Adrenal gland (tissue), 9 donors: ENCODE measurements at regions not wholly inside any gene's neighbourhood (a gene's known extent, or its start where the extent isn't known, plus 50 kb on each side); places are given as distances from the start of the nearest gene placed in this dataset.

Experiments used
- DNase-seq, 7 donors: peaks; one replicate each; pipeline ENCODE4 v3.0.0-alpha.2; 2019 to 2020
- H3K27ac ChIP-seq, 5 donors: fragments of 200-600 bp; sonication (generic) in 4 of 5; 1 replicate in 3 of 5; 2 replicates in 2 of 5; pipeline versions ENCODE4 v1.5.1 to v1.8.0; 2016 to 2020; ENCODE audit warnings: mild to moderate bottlenecking in 1 of 5
- H3K27me3 ChIP-seq: fragments of 200-600 bp; 2 replicates; pipeline ENCODE4 v1.8.0; 2021
- H3K36me3 ChIP-seq, 2 donors: fragments of 200-600 bp; replicated peaks in 1 of 2; 1 replicate in 1 of 2; 2 replicates in 1 of 2; pipeline versions ENCODE4 v1.5.1 to v1.8.0; 2018 to 2022
- H3K4me1 ChIP-seq, 2 donors: fragments of 200-600 bp; replicated peaks in 1 of 2; 1 replicate in 1 of 2; 2 replicates in 1 of 2; pipeline versions ENCODE4 v1.5.1 to v1.8.0; 2018 to 2021
- H3K4me3 ChIP-seq, 4 donors: fragments of 200-600 bp; sonication (generic) in 3 of 4; one replicate each; pipeline ENCODE4 v1.5.1; 2016 to 2018
- H3K9me3 ChIP-seq, 3 donors: fragments of 200-600 bp; sonication (generic) in 1 of 3; replicated peaks in 1 of 3; 1 replicate in 2 of 3; 2 replicates in 1 of 3; pipeline versions ENCODE4 v1.5.1 to v1.8.0; 2016 to 2021
- CTCF ChIP-seq, 6 experiments: fragments of 450-650 bp in 4 of 6; fragments of 200-600 bp in 2 of 6; sonication (generic) in 1 of 6; IDR thresholded peaks; 1 replicate in 5 of 6; 2 replicates in 1 of 6; pipeline versions ENCODE4 v1.5.1 to v1.8.0; 2016 to 2021; ENCODE audit warnings: antibody characterized with exemption in 6 of 6, mild to moderate bottlenecking in 2 of 6, moderate library complexity in 1 of 6
- POLR2A ChIP-seq, 2 donors: fragments of 450-650 bp; IDR thresholded peaks; one replicate each; pipeline ENCODE4 v1.6.1; 2017; ENCODE audit warnings: antibody characterized with exemption in 2 of 2, mild to moderate bottlenecking in 2 of 2, moderate library complexity in 1 of 2
- WGBS, 4 donors: extraction: QIAGEN DNeasy Blood & Tissue Kit in 2 of 4; methylation state at CpG; one replicate each; pipeline versions ENCODE4 v1.1.5 to v1.1.7; 2013 to 2017; 5-methylcytosine and 5-hydroxymethylcytosine counted together
- intact Hi-C, 2 donors: fragments of 100-400 bp; cut with DNase I; formaldehyde crosslinking; loops; one replicate each; pipeline versions ENCODE4 v1.14.1 to v1.15.0; 2022 to 2023
- donor health status: healthy with polysubstance abuse.
- donor health status: Bipolar disorder and iron deficiency.
- donor health status: DM: yes; HTN: yes; CAD: no.
- donor health status: DM: no; HTN: no; CAD: no.
- donor health status: DM: no; HTN: no; CAD: no.

- intact Hi-C loops: no loop called here
- WGBS, 4 donors: 92 to 98% (median 95%) methylated on average over 1 of the region's 1 CpG
- H3K36me3 ChIP-seq: no peaks in the 10 kb centered on the region
Measured at GRCh38 chr1:192918259-192918658, 109.4 kb downstream of the RGS2 start.

GRCh38 chr1:192920412-192920811, 111.6 kb downstream of the RGS2 start:
- Histone ChIP-seq H3K27ac (no peak overlapping the region), H3K27me3 (no peaks in the 10 kb centered on the region), H3K9me3 (no peaks in the 10 kb centered on the region), H3K4me3 (no peak overlapping the region), H3K4me1 (no peaks in the 10 kb centered on the region), H3K36me3 (no peaks in the 10 kb centered on the region)
- TF ChIP-seq POLR2A (IDR thresholded peaks at IDR 0.05): no peak
- no peak for TF ChIP-seq CTCF (IDR thresholded peaks at IDR 0.05)
- intact Hi-C loops: no loop called here
- no peak for DNase-seq
- WGBS, 4 donors: 85 to 94% (median 90%) methylated on average over 3 of the region's 3 CpGs

More at GRCh38 chr1:192918259-192918658, 109.4 kb downstream of the RGS2 start:
- no peaks in the 10 kb centered on the region for H3K4me1 ChIP-seq
- H3K27me3 ChIP-seq: no peaks in the 10 kb centered on the region
- no peak overlapping the region for H3K4me3 ChIP-seq
- DNase-seq: no peak
- no peak for TF ChIP-seq CTCF (IDR thresholded peaks at IDR 0.05)
- TF ChIP-seq POLR2A (IDR thresholded peaks at IDR 0.05): no peak
- no peak overlapping the region for H3K27ac ChIP-seq
- H3K9me3 ChIP-seq: no peaks in the 10 kb centered on the region

- intact Hi-C loops: no loop called here
- H3K4me1 ChIP-seq: no peaks in the 10 kb centered on the region
- WGBS, 4 donors: 85 to 93% (median 88%) methylated on average over 4 of the region's 4 CpGs
- H3K36me3 ChIP-seq: no peaks in the 10 kb centered on the region
- no peak for DNase-seq
- no peaks in the 10 kb centered on the region for H3K9me3 ChIP-seq
- H3K4me3 ChIP-seq: no peak overlapping the region
- no peaks in the 10 kb centered on the region for H3K27me3 ChIP-seq
- no peak overlapping the region for H3K27ac ChIP-seq
- TF ChIP-seq CTCF (IDR thresholded peaks at IDR 0.05) (no peak), POLR2A (IDR thresholded peaks at IDR 0.05) (no peak)
Measured at GRCh38 chr1:192925609-192926008, 116.8 kb downstream of the RGS2 start.

- Histone ChIP-seq H3K36me3 (no peaks in the 10 kb centered on the region), H3K9me3 (no peaks in the 10 kb centered on the region), H3K27ac (no peak overlapping the region), H3K4me3 (no peak overlapping the region), H3K27me3 (no peaks in the 10 kb centered on the region), H3K4me1 (no peaks in the 10 kb centered on the region)
- DNase-seq: no peak
- TF ChIP-seq POLR2A (IDR thresholded peaks at IDR 0.05) (no peak), CTCF (IDR thresholded peaks at IDR 0.05) (no peak)
- 87 to 92% (median 88%) methylated on average over 5 of the region's 5 CpGs for WGBS, 4 donors
- intact Hi-C loops: no loop called here
Measured at GRCh38 chr1:192926736-192927135, 117.9 kb downstream of the RGS2 start.
